HG03064 (cell line): ENCODE measurements at regions not wholly inside any gene's neighbourhood (a gene's known extent, or its start where the extent isn't known, plus 50 kb on each side); places are given as distances from the start of the nearest gene placed in this dataset.
"Not testable (repeated sequence)": the region's sequence is repeated elsewhere in the genome, so short reads cannot be mapped to it uniquely, and the experiment has no call there.

Source experiments
- ATAC-seq: cut with Tn5 transposase; IDR thresholded peaks from one replicate; pipeline ENCODE4 v1.9.1; 2021; ENCODE audit warnings: low read depth; ENCODE audit not compliant: unreplicated experiment

- ATAC-seq: no peak
Measured at GRCh38 chr15:62907275-62907674, 135.3 kb upstream of the TPM1 start.

GRCh38 chr15:62908341-62908740, 134.2 kb upstream of the TPM1 start:
- ATAC-seq: not testable (repeated sequence)

GRCh38 chr15:62909257-62909656, 133.3 kb upstream of the TPM1 start:
- no peak for ATAC-seq

- no peak for ATAC-seq
Measured at GRCh38 chr15:62912282-62912681, 130.3 kb upstream of the TPM1 start.

- no peak for ATAC-seq
Measured at GRCh38 chr15:62912808-62913207, 129.7 kb upstream of the TPM1 start.

- ATAC-seq: no peak
Measured at GRCh38 chr15:62913246-62913645, 129.3 kb upstream of the TPM1 start.

GRCh38 chr15:62914461-62915079, 128.0 kb upstream of the TPM1 start:
- no peak for ATAC-seq

- ATAC-seq: no peak
Measured at GRCh38 chr15:62920682-62921502, 121.7 kb upstream of the TPM1 start.

GRCh38 chr15:62922514-62922913, 120.0 kb upstream of the TPM1 start:
- no peak for ATAC-seq

GRCh38 chr15:62925875-62926274, 116.7 kb upstream of the TPM1 start:
- no peak for ATAC-seq

- no peak for ATAC-seq
Measured at GRCh38 chr15:62927196-62927595, 115.4 kb upstream of the TPM1 start.

GRCh38 chr15:62927836-62928235, 114.7 kb upstream of the TPM1 start:
- no peak for ATAC-seq

- no peak for ATAC-seq
Measured at GRCh38 chr15:62928242-62928999, 114.1 kb upstream of the TPM1 start.

- ATAC-seq: no peak
Measured at GRCh38 chr15:62929000-62929357, 113.6 kb upstream of the TPM1 start.

- ATAC-seq: no peak
Measured at GRCh38 chr15:62931650-62932049, 110.9 kb upstream of the TPM1 start.

GRCh38 chr15:62932436-62932835, 110.1 kb upstream of the TPM1 start:
- ATAC-seq: no peak

GRCh38 chr15:62933386-62933785, 109.2 kb upstream of the TPM1 start:
- ATAC-seq: no peak

GRCh38 chr15:62934236-62934971, 108.1 kb upstream of the TPM1 start:
- no peak for ATAC-seq

GRCh38 chr15:62935300-62936081, 107.1 kb upstream of the TPM1 start:
- ATAC-seq: no peak

GRCh38 chr15:62938825-62939224, 103.7 kb upstream of the TPM1 start:
- no peak for ATAC-seq
